ENCODE measurements at regions not wholly inside any gene's neighbourhood (a gene's known extent, or its start where the extent isn't known, plus 50 kb on each side); places are given as distances from the start of the nearest gene placed in this dataset.

GRCh38 chr14:70257526-70257925, 68.8 kb upstream of the SLC8A3 start (continued):
- peak; percentile 40; the same call in 1 of the 2 replicates for TF ChIP-seq DEAF1 (CRISPR knock-in tag; IDR thresholded peaks at IDR 0.05)

GRCh38 chr14:70256601-70257000, 67.8 kb upstream of the SLC8A3 start:
- no peak for TF ChIP-seq HMG20A (CRISPR knock-in tag; conservative IDR thresholded peaks at IDR 0.05)
- no peak for TF ChIP-seq SAFB2 (IDR thresholded peaks at IDR 0.05; ENCODE audit: borderline replicate concordance, low read depth, low read length, severe bottlenecking)
- TF ChIP-seq RFX1 (IDR thresholded peaks at IDR 0.05) = no peak
- TF ChIP-seq MYC (IDR thresholded peaks at IDR 0.05; ENCODE audit: low read depth, low read length) = no peak
- no peak for TF ChIP-seq MYC (CRISPR knock-in tag; IDR thresholded peaks at IDR 0.05; ENCODE audit: borderline replicate concordance, low read depth)
- TF ChIP-seq MCM2 (IDR thresholded peaks at IDR 0.05; ENCODE audit: low read depth) = no peak
- no peak for TF ChIP-seq BRD9 (IDR thresholded peaks at IDR 0.05; ENCODE audit: low read depth, partially characterized antibody)
- Histone ChIP-seq H3K9ac (ENCODE audit: insufficient read depth in 1 of 2, low read depth in 2 of 2, low read length in 2 of 2) (no peak overlapping the region), H3K36me3 (ENCODE audit: control insufficient read depth, insufficient read depth, low read length) (no peaks in the 10 kb centered on the region), H3K27ac (ENCODE audit: extremely low read depth, low read depth, low read length) (no peak overlapping the region), H3K9me3 (replicated peaks; ENCODE audit: control insufficient read depth, insufficient read depth, low read depth, low read length) (no peaks in the 10 kb centered on the region; the same call in 1 of the 2 replicates), H3K4me3 (no peak overlapping the region), H2AFZ (ENCODE audit: low read depth, low read length) (no peak overlapping the region), H3K9me1 (ENCODE audit: control insufficient read depth, insufficient read depth, low read length) (no peaks in the 10 kb centered on the region), H3K4me1 (replicated peaks in 1 of 2; ENCODE audit: control insufficient read depth in 2 of 2, insufficient read depth in 2 of 2, low read length in 2 of 2) (peaks cover 0 to 4% of the 10 kb centered on the region in 2 experiments; a peak in 1 of 5 replicates), H4K20me1 (replicated peaks; ENCODE audit: control insufficient read depth, insufficient read depth, low read length) (no peaks in the 10 kb centered on the region), H3K4me2 (ENCODE audit: insufficient read depth, low read length) (no peak overlapping the region), H3K27me3 (ENCODE audit: control insufficient read depth in 2 of 2, insufficient read depth in 2 of 2, low read length in 2 of 2) (no peaks in the 10 kb centered on the region), H3K79me2 (ENCODE audit: control insufficient read depth, insufficient read depth, low read length) (no peaks in the 10 kb centered on the region)
- POLR2A ChIA-PET = interaction anchor here (0.6 to 1.2 kb wide), 2 partner anchors 98 to 886 kb away, joined by 3 read pairs; no protein-coding TSS in a partner anchor
- intact Hi-C loops (cut with micrococcal nuclease) = loop anchor here (5.0 kb wide), 2 partner anchors 39 to 169 kb away; no protein-coding TSS in a partner anchor
- CTCF ChIA-PET (ENCODE audit: low intra/inter-chr PET ratio) = interaction anchor here (1.6 kb wide), 1 partner anchor 170 kb away, joined by 5 read pairs; no protein-coding TSS in a partner anchor
- in situ Hi-C loops (cut with MboI) = no loop called here
- DNase-seq (ENCODE audit: extremely low read depth in 1 of 4, low spot score in 3 of 4) (no peak), FAIRE-seq (no peak), ATAC-seq (no peak)
- no TSS peak for BruUV-seq (replicated peaks)
- 33% methylated on average over 1 of the region's 2 CpGs for WGBS (ENCODE audit: insufficient coverage, low coverage, missing lambda C conversion rate)

Data from K562 (cell line).